Uterus (tissue), 3 donors: ENCODE measurements at regions not wholly inside any gene's neighbourhood (a gene's known extent, or its start where the extent isn't known, plus 50 kb on each side); places are given as distances from the start of the nearest gene placed in this dataset.

Source experiments
- DNase-seq, 2 donors: peaks; one replicate each; pipeline ENCODE4 v3.0.0-alpha.2; 2019 to 2020
- H3K27ac ChIP-seq, 2 donors: fragments of 200-600 bp; sonication (generic); 1 replicate in 1 of 2; 2 replicates in 1 of 2; pipeline ENCODE4 v1.5.1; 2016 to 2018
- H3K27me3 ChIP-seq, 2 donors: fragments of 200-600 bp; sonication (generic); one replicate each; pipeline ENCODE4 v1.5.1; 2018 to 2019; ENCODE audit warnings: control low read depth in 1 of 2
- H3K36me3 ChIP-seq, 2 donors: fragments of 200-600 bp; sonication (generic); one replicate each; pipeline ENCODE4 v1.5.1; 2019; ENCODE audit warnings: control low read depth in 1 of 2
- H3K4me1 ChIP-seq, 2 donors: fragments of 200-600 bp; sonication (generic); one replicate each; pipeline ENCODE4 v1.5.1; 2018 to 2019; ENCODE audit warnings: control low read depth in 1 of 2
- H3K4me3 ChIP-seq, 2 donors: fragments of 200-600 bp; sonication (generic); 1 replicate in 1 of 2; 2 replicates in 1 of 2; pipeline ENCODE4 v1.5.1; 2018 to 2019; ENCODE audit warnings: mild to moderate bottlenecking in 1 of 2
- H3K9me3 ChIP-seq, 2 donors: fragments of 200-600 bp; sonication (generic); one replicate each; pipeline ENCODE4 v1.5.1; 2019; ENCODE audit warnings: control low read depth in 1 of 2
- POLR2A ChIP-seq, 2 donors: fragments of 450-650 bp; IDR thresholded peaks; one replicate each; pipeline ENCODE4 v1.6.1; 2016; ENCODE audit warnings: antibody characterized with exemption in 2 of 2, mild to moderate bottlenecking in 1 of 2, moderate library complexity in 1 of 2
- intact Hi-C: fragments of 100-400 bp; cut with DNase I; formaldehyde crosslinking; loops from one replicate; pipeline ENCODE4 v1.15.1; 2023; ENCODE audit warnings: low total_unique reads
- TF ChIP-seq, protein P1 (sequence below), 4 experiments: fragments of 200-600 bp in 2 of 4; fragments of 450-650 bp in 2 of 4; sonication (generic) in 2 of 4; IDR thresholded peaks; one replicate each; pipeline ENCODE4 v1.5.1; 2016 to 2019; ENCODE audit warnings: antibody characterized with exemption in 4 of 4, mild to moderate bottlenecking in 2 of 4, moderate library complexity in 1 of 4
- donor health status: DM: yes; HTN: yes; CAD: no.

DNA sequence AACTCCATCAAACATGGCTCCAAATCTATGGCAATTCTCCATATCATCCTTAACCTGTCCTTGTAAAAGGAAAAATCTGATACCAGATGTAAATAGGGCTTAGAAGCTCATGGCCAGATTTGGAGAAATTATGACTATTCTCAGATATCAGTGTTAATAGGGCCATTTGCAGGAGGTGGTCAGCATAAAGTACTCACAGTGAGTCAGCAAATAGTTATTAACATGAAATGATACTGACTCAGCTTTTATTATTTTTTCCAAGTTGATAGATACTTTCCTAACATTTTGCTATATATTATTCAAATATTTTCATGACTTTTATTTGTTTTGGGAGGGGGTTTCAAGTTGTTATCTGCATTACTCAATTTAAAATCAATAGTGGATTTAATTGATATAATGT, 255.8 kb downstream of the MFSD1 start:
- no peak for DNase-seq

DNA sequence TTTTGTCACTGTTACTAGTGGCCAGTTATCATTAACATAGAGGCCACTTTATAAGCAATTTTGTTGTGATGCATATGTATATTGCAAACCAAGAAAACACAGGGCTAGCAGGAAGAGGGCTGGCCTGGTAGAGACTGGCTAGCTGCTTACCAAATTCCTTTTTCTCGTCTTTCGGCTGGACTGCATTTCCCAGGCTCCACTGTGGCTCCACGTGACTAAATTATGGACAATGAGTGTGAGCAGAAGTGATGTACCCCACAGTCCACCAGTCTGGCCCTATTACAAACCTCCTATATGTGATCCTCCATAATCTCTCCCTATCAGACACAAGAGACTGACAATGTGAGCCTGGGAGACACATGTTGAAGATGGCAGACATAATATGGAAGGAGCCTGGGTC, 257.0 kb downstream of the MFSD1 start:
- Histone ChIP-seq H3K9me3 (no peaks in the 10 kb centered on the region), H3K4me3 (no peak overlapping the region), H3K27me3 (no peaks in the 10 kb centered on the region), H3K4me1 (no peaks in the 10 kb centered on the region), H3K36me3 (no peaks in the 10 kb centered on the region), H3K27ac (no peak overlapping the region)
- intact Hi-C loops: no loop called here
- TF ChIP-seq, protein P1, sequence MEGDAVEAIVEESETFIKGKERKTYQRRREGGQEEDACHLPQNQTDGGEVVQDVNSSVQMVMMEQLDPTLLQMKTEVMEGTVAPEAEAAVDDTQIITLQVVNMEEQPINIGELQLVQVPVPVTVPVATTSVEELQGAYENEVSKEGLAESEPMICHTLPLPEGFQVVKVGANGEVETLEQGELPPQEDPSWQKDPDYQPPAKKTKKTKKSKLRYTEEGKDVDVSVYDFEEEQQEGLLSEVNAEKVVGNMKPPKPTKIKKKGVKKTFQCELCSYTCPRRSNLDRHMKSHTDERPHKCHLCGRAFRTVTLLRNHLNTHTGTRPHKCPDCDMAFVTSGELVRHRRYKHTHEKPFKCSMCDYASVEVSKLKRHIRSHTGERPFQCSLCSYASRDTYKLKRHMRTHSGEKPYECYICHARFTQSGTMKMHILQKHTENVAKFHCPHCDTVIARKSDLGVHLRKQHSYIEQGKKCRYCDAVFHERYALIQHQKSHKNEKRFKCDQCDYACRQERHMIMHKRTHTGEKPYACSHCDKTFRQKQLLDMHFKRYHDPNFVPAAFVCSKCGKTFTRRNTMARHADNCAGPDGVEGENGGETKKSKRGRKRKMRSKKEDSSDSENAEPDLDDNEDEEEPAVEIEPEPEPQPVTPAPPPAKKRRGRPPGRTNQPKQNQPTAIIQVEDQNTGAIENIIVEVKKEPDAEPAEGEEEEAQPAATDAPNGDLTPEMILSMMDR (IDR thresholded peaks at IDR 0.05): no peak
- TF ChIP-seq POLR2A (IDR thresholded peaks at IDR 0.05): no peak
- no peak for DNase-seq

More for the DNA sequence above, 255.8 kb downstream of the MFSD1 start:
- Histone ChIP-seq H3K36me3 (no peaks in the 10 kb centered on the region), H3K4me3 (no peak overlapping the region), H3K9me3 (no peaks in the 10 kb centered on the region), H3K27me3 (no peaks in the 10 kb centered on the region), H3K4me1 (no peaks in the 10 kb centered on the region), H3K27ac (no peak overlapping the region)
- no peak for TF ChIP-seq POLR2A (IDR thresholded peaks at IDR 0.05)
- TF ChIP-seq, protein P1 (IDR thresholded peaks at IDR 0.05): no peak
- intact Hi-C loops: no loop called here

DNA sequence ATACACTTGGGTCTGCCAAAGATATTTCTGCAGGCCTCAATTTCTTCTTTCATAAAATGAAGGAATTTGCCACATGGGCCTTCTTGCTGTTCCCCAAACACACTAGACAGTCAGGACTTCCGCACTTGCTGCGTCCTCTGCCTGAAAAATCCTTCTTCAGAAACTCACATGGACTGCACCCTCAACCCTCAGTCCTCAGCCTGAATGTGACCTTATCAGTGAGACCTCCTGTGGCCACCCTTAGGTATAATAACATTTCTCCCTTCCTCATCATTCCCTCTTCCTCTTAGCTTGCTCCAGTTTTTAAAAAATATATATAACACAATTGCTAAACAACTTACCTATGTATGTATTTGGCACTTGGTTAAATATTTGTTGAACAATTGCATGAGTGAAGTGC, 257.5 kb downstream of the MFSD1 start:
- H3K36me3 ChIP-seq: no peaks in the 10 kb centered on the region
- no peaks in the 10 kb centered on the region for H3K9me3 ChIP-seq
- no peak overlapping the region for H3K27ac ChIP-seq
- H3K27me3 ChIP-seq: no peaks in the 10 kb centered on the region
- no peaks in the 10 kb centered on the region for H3K4me1 ChIP-seq
- no peak overlapping the region for H3K4me3 ChIP-seq
- no peak for DNase-seq
- TF ChIP-seq, protein P1 (IDR thresholded peaks at IDR 0.05): no peak
- no peak for TF ChIP-seq POLR2A (IDR thresholded peaks at IDR 0.05)
- intact Hi-C loops: no loop called here

DNA sequence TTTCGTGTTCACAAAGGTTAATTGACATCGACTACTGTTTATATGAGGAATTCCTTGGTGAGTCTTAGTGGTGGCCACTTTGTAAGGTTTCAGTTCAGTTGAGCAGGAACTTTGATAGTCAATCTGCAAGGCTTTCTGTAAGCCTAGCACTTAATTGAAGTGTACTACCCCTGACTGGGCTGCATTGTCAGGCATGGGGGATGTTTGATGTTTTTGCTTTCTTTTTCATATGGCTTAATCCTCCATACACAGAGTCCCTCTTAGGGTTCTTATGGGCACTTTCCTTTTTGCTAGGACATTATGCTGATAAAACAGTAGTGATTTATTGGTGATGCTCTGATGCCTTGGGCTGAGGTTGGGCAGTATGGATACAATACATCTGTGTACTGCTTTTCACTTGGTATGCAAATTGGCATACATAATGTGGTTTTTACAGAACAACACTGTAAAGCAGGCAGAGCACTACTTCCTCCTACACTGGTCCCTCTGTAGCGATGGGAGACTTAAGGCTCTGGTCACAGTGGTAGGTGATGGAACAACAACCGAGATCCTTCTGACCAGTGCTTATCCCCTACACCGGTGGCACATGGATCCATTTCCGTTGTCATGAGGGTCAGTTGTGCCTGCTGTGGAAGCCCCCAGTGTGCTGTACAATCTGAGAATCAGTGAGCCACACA, 261.0 kb downstream of the MFSD1 start:
- no peak for TF ChIP-seq POLR2A (IDR thresholded peaks at IDR 0.05)
- TF ChIP-seq, protein P1 (IDR thresholded peaks at IDR 0.05): no peak
- intact Hi-C loops: no loop called here
- Histone ChIP-seq H3K9me3 (no peaks in the 10 kb centered on the region), H3K27me3 (no peaks in the 10 kb centered on the region), H3K4me3 (no peak overlapping the region), H3K27ac (no peak overlapping the region), H3K4me1 (no peaks in the 10 kb centered on the region), H3K36me3 (no peaks in the 10 kb centered on the region)
- no peak for DNase-seq

DNA sequence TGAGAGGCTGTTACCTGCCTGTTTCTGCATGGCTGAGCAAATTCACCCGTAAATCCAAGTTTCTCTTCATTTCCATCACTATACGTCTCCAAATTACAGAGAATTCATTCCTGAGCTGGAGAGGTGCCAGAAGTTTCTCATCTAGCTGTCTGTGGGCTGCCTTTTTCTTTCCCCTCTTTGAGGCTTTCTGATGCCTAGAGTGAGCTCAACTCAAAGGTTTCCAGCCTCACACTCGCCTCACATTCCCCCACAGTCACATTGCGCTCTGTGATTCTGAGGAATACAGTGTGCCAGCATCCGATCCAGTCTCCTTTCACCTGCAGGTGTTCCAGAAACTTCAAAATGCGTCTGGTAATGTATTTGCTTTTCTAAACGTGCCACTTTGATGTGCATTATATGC, 267.2 kb downstream of the MFSD1 start, which contains the start of gene IQCJ:
IQCJ (plus strand) TSS at position 229 of the 400 bp plus-strand sequence.
- Histone ChIP-seq H3K4me3 (no peak within 1 kb of the TSS), H3K36me3 (no peaks in the 10 kb centered on the region), H3K27ac (no peak within 1 kb of the TSS), H3K9me3 (no peaks in the 10 kb centered on the region), H3K4me1 (no peaks in the 10 kb centered on the region), H3K27me3 (no peaks in the 10 kb centered on the region)
- intact Hi-C loops: no loop called here
- no peak for TF ChIP-seq POLR2A (IDR thresholded peaks at IDR 0.05)
- TF ChIP-seq, protein P1 (IDR thresholded peaks at IDR 0.05): no peak
- DNase-seq: no peak
